ENCODE measurements at regions not wholly inside any gene's neighbourhood (a gene's known extent, or its start where the extent isn't known, plus 50 kb on each side); places are given as distances from the start of the nearest gene placed in this dataset.

- TF ChIP-seq CTCF (IDR thresholded peaks at IDR 0.05) (no peak), POLR2A (IDR thresholded peaks at IDR 0.05) (no peak)
Observed at GRCh38 chr16:66245868-66246267, 120.6 kb upstream of the CDH5 start.

Measured in uterus (tissue), 2 donors.